Effector CD4-positive, alpha-beta T cell (primary cell): ENCODE measurements at regions not wholly inside any gene's neighbourhood (a gene's known extent, or its start where the extent isn't known, plus 50 kb on each side); places are given as distances from the start of the nearest gene placed in this dataset.
A peak's percentile ranks its signal among the peaks of the same experiment; 100 is the strongest.
"Not testable (repeated sequence)": the region's sequence is repeated elsewhere in the genome, so short reads cannot be mapped to it uniquely, and the experiment has no call there.

Experiments
- DNase-seq: peaks from one replicate; pipeline ENCODE4 v3.0.0-alpha.2; 2020

DNA sequence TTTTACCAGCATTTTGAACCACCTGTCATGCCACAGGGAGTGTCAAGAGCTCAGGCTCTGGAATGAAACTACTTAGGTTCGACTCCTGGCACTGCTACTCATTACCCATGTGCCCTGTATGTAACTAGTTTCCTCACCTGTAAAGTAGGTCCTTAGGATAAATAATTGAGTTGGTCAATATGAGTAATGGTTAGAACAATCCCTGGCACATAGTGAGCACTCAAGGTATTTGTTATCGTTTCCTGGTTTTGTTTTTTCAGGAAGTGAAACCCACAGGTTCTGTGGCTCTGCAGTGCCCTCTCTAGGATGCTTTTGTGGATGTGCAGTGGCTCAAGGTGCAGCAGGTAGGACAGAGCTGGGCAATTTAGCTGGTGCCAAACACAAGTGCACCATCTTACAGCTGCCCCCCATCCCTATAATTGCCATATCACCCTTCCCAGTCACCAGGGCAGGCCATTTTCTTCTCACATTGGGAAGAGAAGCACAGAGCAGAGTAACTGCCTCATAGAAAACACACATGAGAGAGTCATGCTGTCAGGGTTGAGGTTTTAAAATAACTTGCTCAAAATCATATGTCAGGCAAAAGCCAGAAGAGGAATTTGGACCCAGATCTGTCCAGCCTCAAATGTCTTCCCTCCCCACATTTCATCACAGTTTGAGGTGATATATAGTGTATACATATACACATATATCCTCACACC, 297.5 kb downstream of the RPAP3 start:
- no peak for DNase-seq

- no peak for DNase-seq
These were observed 298.2 kb downstream of the RPAP3 start for GRCh38 chr12:47407463-47408129.

- no peak for DNase-seq
These were observed 302.1 kb downstream of the RPAP3 start for GRCh38 chr12:47403681-47404080.

- DNase-seq, result not testable (repeated sequence)
These were observed 304.6 kb downstream of the RPAP3 start for GRCh38 chr12:47401196-47401595.

GRCh38 chr12:47400266-47400665, 305.6 kb downstream of the RPAP3 start:
- DNase-seq, result no peak

- DNase-seq, result peak; percentile 20
These were observed 308.1 kb downstream of the RPAP3 start for GRCh38 chr12:47397664-47398281.

GRCh38 chr12:47396902-47397663, 308.7 kb downstream of the RPAP3 start:
- DNase-seq, result no peak

GRCh38 chr12:47394070-47394469, 311.8 kb downstream of the RPAP3 start:
- no peak for DNase-seq

DNA sequence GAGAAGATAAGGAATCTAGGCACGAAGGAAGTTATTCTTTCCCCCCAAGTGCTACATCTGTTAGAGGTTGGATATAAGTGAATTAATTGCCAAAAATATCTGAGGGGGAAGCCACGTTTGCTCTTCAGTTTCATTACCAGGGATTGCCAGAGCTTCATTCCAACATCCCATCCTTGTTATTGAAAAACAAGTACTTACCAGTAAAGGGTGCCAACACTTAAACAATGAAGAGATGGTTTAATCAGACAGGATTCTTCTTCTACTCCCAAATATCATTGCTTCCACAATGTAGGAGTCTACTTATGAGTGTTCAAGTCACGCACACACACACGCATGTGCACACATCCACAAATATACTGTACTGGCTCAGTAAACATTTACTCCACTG, 312.4 kb downstream of the RPAP3 start:
- no peak for DNase-seq

DNA sequence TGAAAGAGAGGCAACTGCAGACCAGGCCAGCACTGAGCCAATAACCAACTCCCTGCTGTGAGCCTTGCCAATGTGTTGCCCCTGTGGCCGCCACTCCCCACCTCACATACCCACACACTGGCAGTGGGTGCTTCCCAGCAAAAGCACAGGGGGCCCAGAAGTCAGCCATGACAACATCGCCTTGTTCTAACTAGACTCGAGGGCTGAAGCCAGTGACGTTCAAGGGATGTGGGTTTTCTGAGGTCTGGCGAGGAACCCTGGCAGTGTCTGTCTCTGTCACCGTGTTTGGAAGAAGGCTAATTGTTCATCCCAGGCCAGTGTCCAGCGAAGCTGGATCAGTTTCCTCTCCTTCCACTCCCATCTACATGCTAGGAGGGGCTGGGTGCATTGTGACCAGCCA, 311.8 kb upstream of the AMIGO2 start:
- DNase-seq, result peak; percentile 57

- no peak for DNase-seq
These were observed 309.0 kb upstream of the AMIGO2 start for GRCh38 chr12:47388712-47389111.

DNA sequence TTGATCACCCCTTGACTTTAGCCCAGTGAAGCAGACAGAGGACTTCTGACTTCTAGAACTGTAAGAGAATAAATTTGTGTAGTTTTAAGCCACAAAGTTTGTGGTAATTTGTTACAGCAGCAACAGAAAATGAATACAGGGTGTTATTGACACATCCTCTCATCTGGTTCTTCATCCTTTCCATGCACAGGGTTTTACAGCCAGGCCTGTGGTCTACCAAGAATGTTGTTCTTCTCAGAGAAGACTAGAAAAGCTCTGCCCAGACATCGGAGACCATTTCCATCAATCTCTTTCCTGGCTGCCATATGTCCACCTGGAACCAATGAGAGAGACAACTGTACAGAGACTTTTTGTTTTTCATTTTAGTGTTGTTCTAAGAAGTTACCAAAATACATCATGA, 308.2 kb upstream of the AMIGO2 start:
- DNase-seq, result no peak

- no peak for DNase-seq
These were observed 305.9 kb upstream of the AMIGO2 start for GRCh38 chr12:47385653-47386052.

DNA sequence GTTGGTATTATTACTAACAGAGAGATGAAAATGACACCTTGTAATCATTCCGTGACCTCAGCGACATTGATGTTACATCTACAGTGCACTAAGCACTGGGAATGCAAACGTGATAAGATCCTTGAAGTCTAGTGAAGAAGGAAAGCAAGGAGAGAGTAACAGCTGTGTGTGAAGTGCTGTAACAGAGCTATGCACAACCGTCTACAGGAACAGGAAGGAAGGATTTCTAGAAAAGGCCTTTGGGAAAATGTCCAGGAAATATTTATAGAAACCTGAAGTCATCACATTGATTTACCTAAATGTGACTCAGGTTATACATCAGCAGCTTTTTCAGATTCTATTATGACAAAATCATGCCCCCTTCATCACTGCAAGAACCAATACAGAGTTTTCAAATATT, 304.2 kb upstream of the AMIGO2 start:
- no peak for DNase-seq

DNA sequence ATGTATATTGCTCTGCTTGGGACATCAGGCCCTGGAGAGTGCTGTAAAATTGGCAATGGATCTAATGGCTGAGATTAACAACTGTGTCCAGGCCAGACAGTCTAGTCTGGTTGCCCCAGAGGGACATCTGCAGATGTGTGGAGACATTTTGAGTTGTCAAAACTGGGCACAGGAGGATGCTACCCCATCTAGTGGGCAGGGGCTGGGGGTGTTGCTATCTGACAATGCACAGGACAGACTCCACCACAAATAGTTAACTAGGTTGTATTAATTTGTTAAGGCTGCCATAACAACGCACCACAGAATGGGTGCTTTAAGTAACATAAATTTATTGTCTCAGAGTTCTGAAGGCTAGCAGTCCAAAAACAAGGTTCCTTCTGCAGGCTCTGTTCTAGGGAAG, 302.5 kb upstream of the AMIGO2 start:
- no peak for DNase-seq

GRCh38 chr12:47378907-47379306, 299.1 kb upstream of the AMIGO2 start:
- no peak for DNase-seq

- DNase-seq, result no peak
These were observed 298.4 kb upstream of the AMIGO2 start for GRCh38 chr12:47378222-47378582.

GRCh38 chr12:47377414-47378221, 297.9 kb upstream of the AMIGO2 start:
- DNase-seq, result no peak

- DNase-seq, result no peak
These were observed 297.2 kb upstream of the AMIGO2 start for GRCh38 chr12:47376927-47377326.

DNA sequence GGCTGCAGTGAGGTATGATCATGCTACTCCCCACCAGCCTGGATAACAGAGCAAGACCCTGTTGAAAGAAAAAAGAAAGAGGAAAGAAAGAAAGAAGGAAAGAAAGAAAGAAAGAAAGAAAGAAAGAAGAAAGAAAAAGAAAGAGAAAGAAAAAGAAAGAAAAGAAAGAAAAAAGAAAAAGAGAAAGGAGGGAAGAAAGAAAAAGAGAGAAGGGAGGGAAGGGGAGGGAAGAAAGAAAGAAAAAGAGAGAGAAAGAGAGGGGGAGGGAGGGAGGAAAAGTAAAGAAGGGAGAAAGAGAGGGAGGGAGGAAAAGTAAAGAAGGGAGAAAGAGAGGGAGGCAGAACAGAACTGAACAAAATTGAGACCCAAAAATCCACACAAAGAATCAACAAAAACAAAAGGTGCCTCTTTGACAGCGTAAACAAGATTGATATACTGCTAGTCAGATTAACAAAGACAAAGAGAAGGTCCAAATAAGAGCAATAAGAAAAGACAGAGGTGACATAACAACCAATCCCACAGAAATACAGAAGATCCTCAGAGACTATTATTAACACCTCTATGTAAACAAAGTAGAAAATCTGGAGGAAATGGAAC, 293.9 kb upstream of the AMIGO2 start:
- no peak for DNase-seq

DNA sequence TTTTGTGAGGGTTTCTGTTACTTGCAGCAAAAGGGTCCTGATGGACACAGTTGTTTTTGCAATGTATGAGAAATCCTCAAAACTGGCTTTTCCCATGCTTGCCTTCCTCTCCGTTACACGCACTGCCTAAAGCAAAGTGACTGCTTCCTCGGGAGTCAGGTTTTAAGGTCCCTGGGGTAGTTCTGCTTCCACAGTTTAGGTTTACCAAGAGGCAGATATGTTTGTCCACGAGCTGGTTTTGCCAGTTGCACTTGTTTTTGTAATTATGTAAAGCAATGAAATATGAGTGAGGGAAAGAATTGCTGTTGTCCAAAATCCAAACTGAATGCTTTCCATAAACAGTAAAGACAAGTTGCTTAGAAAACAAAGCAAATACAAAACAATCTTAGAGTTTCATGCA, 290.7 kb upstream of the AMIGO2 start:
- DNase-seq, result no peak

DNA sequence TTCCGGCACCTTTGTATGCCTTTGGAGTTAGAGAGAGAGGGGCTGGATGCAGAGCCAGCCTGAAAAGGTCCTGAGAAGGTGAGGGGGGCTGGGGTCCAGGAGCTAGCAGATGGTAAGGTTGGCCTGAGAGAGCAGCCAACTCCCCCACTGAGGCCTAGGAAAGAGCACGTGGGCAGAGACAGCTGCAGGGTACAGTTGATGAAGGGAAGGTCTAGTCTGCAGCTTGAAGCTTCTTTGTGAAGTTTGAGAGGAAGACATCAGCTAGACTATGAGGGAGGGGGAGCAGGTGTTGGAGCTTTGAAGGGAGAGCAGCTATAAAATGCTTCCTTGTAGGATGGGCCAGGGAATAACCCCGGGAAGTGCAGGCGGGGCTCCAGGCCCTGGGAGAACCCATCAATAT, 289.3 kb upstream of the AMIGO2 start:
- DNase-seq, result no peak
